ENCODE measurements at regions not wholly inside any gene's neighbourhood (a gene's known extent, or its start where the extent isn't known, plus 50 kb on each side); places are given as distances from the start of the nearest gene placed in this dataset.
"Not testable (repeated sequence)": the region's sequence is repeated elsewhere in the genome, so short reads cannot be mapped to it uniquely, and the experiment has no call there.

GRCh38 chr4:97073194-97073593, 1070.1 kb downstream of the STPG2 start:
- Mint-ChIP-seq H3K27ac (ENCODE audit: unreplicated experiment) (no peak overlapping the region), H3K27me3 (ENCODE audit: low read depth) (no peaks in the 10 kb centered on the region), H3K36me3 (ENCODE audit: low read depth) (no peaks in the 10 kb centered on the region), H3K4me1 (no peaks in the 10 kb centered on the region), H3K4me3 (no peak overlapping the region), H3K9me3 (no peaks in the 10 kb centered on the region)
- TF ChIP-seq CTCF (conservative IDR thresholded peaks at IDR 0.05): no peak
- DNase-seq (ENCODE audit: low read depth, low spot score): no peak

- Mint-ChIP-seq H3K27me3 (ENCODE audit: low read depth) (no peaks in the 10 kb centered on the region), H3K4me3 (no peak overlapping the region), H3K27ac (ENCODE audit: unreplicated experiment) (no peak overlapping the region), H3K9me3 (no peaks in the 10 kb centered on the region), H3K4me1 (no peaks in the 10 kb centered on the region), H3K36me3 (ENCODE audit: low read depth) (no peaks in the 10 kb centered on the region)
- no peak for DNase-seq (ENCODE audit: low read depth, low spot score)
- TF ChIP-seq CTCF (conservative IDR thresholded peaks at IDR 0.05): no peak
These were observed 1068.7 kb downstream of the STPG2 start for GRCh38 chr4:97074531-97074930.

GRCh38 chr4:97081951-97082350, 1061.3 kb downstream of the STPG2 start:
- Mint-ChIP-seq H3K9me3 (no peaks in the 10 kb centered on the region), H3K27ac (ENCODE audit: unreplicated experiment) (no peak overlapping the region), H3K4me1 (no peaks in the 10 kb centered on the region), H3K36me3 (ENCODE audit: low read depth) (no peaks in the 10 kb centered on the region), H3K4me3 (no peak overlapping the region), H3K27me3 (ENCODE audit: low read depth) (no peaks in the 10 kb centered on the region)
- no peak for TF ChIP-seq CTCF (conservative IDR thresholded peaks at IDR 0.05)
- DNase-seq (ENCODE audit: low read depth, low spot score): no peak

- not testable (repeated sequence) for DNase-seq (ENCODE audit: low read depth, low spot score); H3K27me3 Mint-ChIP-seq (ENCODE audit: low read depth)
These were observed 1046.2 kb downstream of the STPG2 start for GRCh38 chr4:97097036-97097435.

GRCh38 chr4:97101171-97101570, 1042.1 kb downstream of the STPG2 start:
- not testable (repeated sequence) for H3K4me1 Mint-ChIP-seq; DNase-seq (ENCODE audit: low read depth, low spot score); H3K4me3 Mint-ChIP-seq; H3K36me3 Mint-ChIP-seq (ENCODE audit: low read depth); H3K9me3 Mint-ChIP-seq; H3K27ac Mint-ChIP-seq (ENCODE audit: unreplicated experiment); H3K27me3 Mint-ChIP-seq (ENCODE audit: low read depth)

More at GRCh38 chr4:97097036-97097435, 1046.2 kb downstream of the STPG2 start:
- not testable (repeated sequence) for H3K36me3 Mint-ChIP-seq (ENCODE audit: low read depth); H3K27ac Mint-ChIP-seq (ENCODE audit: unreplicated experiment); H3K9me3 Mint-ChIP-seq; H3K4me3 Mint-ChIP-seq; H3K4me1 Mint-ChIP-seq

- no peak for TF ChIP-seq CTCF (conservative IDR thresholded peaks at IDR 0.05)
- Mint-ChIP-seq H3K9me3 (no peaks in the 10 kb centered on the region), H3K36me3 (ENCODE audit: low read depth) (no peaks in the 10 kb centered on the region), H3K4me1 (no peaks in the 10 kb centered on the region), H3K4me3 (no peak overlapping the region), H3K27ac (ENCODE audit: unreplicated experiment) (no peak overlapping the region), H3K27me3 (ENCODE audit: low read depth) (no peaks in the 10 kb centered on the region)
- no peak for DNase-seq (ENCODE audit: low read depth, low spot score)
These were observed 1040.0 kb downstream of the STPG2 start for GRCh38 chr4:97103252-97103651.

GRCh38 chr4:97104006-97104405, 1039.3 kb downstream of the STPG2 start:
- no peak overlapping the region for H3K4me3 Mint-ChIP-seq

More at GRCh38 chr4:97104006-97104405, 1039.3 kb downstream of the STPG2 start:
- Mint-ChIP-seq H3K9me3 (no peaks in the 10 kb centered on the region), H3K4me1 (no peaks in the 10 kb centered on the region), H3K27me3 (ENCODE audit: low read depth) (no peaks in the 10 kb centered on the region), H3K36me3 (ENCODE audit: low read depth) (no peaks in the 10 kb centered on the region), H3K27ac (ENCODE audit: unreplicated experiment) (no peak overlapping the region)
- no peak for DNase-seq (ENCODE audit: low read depth, low spot score)
- no peak for TF ChIP-seq CTCF (conservative IDR thresholded peaks at IDR 0.05)

Data from neural crest cell (in vitro differentiated cells).